Muscle of leg (tissue), 3 donors: ENCODE measurements at regions not wholly inside any gene's neighbourhood (a gene's known extent, or its start where the extent isn't known, plus 50 kb on each side); places are given as distances from the start of the nearest gene placed in this dataset.
"Not testable (repeated sequence)": the region's sequence is repeated elsewhere in the genome, so short reads cannot be mapped to it uniquely, and the experiment has no call there.

Experiments used
- DNase-seq: peaks from one replicate; pipeline ENCODE4 v3.0.0; 2013
- H3K27ac ChIP-seq: one replicate; pipeline ENCODE4 v1.5.1; 2013; ENCODE audit warnings: mild to moderate bottlenecking, low read length, control low read depth
- H3K27me3 ChIP-seq: one replicate; pipeline ENCODE4 v1.6.1; 2013; ENCODE audit warnings: low read length; ENCODE audit not compliant: control insufficient read depth, insufficient read depth
- H3K36me3 ChIP-seq: one replicate; pipeline ENCODE4 v1.6.1; 2013; ENCODE audit warnings: low read length; ENCODE audit not compliant: control insufficient read depth, insufficient read depth
- H3K4me1 ChIP-seq: one replicate; pipeline ENCODE4 v1.6.1; 2013; ENCODE audit warnings: low read length; ENCODE audit not compliant: control insufficient read depth, insufficient read depth
- H3K4me3 ChIP-seq: one replicate; pipeline ENCODE4 v1.5.1; 2013; ENCODE audit warnings: low read length, control low read depth
- H3K9me3 ChIP-seq: replicated peaks from 2 replicates; pipeline ENCODE4 v1.6.1; 2013; ENCODE audit warnings: low read depth, low read length; ENCODE audit not compliant: control insufficient read depth
- WGBS: methylation state at CpG from one replicate; pipeline ENCODE4 v1.1.5; 2013; ENCODE audit warnings: missing lambda C conversion rate; ENCODE audit not compliant: insufficient coverage; 5-methylcytosine and 5-hydroxymethylcytosine counted together

GRCh38 chr20:23141450-23142161 is 55.5 kb upstream of the CD93 start:
- Histone ChIP-seq H3K27me3 (no peaks in the 10 kb centered on the region), H3K4me3 (no peak overlapping the region), H3K36me3 (no peaks in the 10 kb centered on the region), H3K4me1 (peaks cover 58% of the 10 kb centered on the region), H3K9me3 (no peaks in the 10 kb centered on the region), H3K27ac (no peak overlapping the region)
- DNase-seq, result peak; percentile 56
- 61% methylated on average over 8 of the region's 10 CpGs for WGBS

- no peak overlapping the region for H3K27ac ChIP-seq
- 92% methylated on average over 5 of the region's 5 CpGs for WGBS
- peaks cover 60% of the 10 kb centered on the region for H3K4me1 ChIP-seq
- no peak for DNase-seq
- H3K4me3 ChIP-seq, result no peak overlapping the region
- no peaks in the 10 kb centered on the region for H3K9me3 ChIP-seq
- no peaks in the 10 kb centered on the region for H3K27me3 ChIP-seq
- no peaks in the 10 kb centered on the region for H3K36me3 ChIP-seq
Measured at GRCh38 chr20:23140991-23141390, 54.9 kb upstream of the CD93 start.

GRCh38 chr20:23139984-23140383 is 53.9 kb upstream of the CD93 start:
- H3K36me3 ChIP-seq, H3K4me3 ChIP-seq, H3K27me3 ChIP-seq, DNase-seq, H3K27ac ChIP-seq, H3K9me3 ChIP-seq: not testable (repeated sequence)
- H3K4me1 ChIP-seq, result peaks cover 54% of the 10 kb centered on the region
- no CpG with 5 or more reads among the region's 1 CpG for WGBS

GRCh38 chr20:23139524-23139923 is 53.4 kb upstream of the CD93 start:
- Histone ChIP-seq H3K4me1 (peaks cover 50% of the 10 kb centered on the region), H3K9me3 (no peaks in the 10 kb centered on the region), H3K36me3 (no peaks in the 10 kb centered on the region), H3K4me3 (no peak overlapping the region), H3K27me3 (no peaks in the 10 kb centered on the region), H3K27ac (no peak overlapping the region)
- no peak for DNase-seq
- WGBS, result 86% methylated on average over 6 of the region's 8 CpGs

- Histone ChIP-seq H3K9me3 (no peaks in the 10 kb centered on the region), H3K36me3 (no peaks in the 10 kb centered on the region), H3K4me1 (peaks cover 48% of the 10 kb centered on the region), H3K27me3 (no peaks in the 10 kb centered on the region), H3K4me3 (no peak overlapping the region), H3K27ac (no peak overlapping the region)
- 80% methylated on average over 1 of the region's 3 CpGs for WGBS
- DNase-seq, result no peak
Measured at GRCh38 chr20:23138682-23139081, 52.6 kb upstream of the CD93 start.

GRCh38 chr20:23138226-23138625 is 52.1 kb upstream of the CD93 start:
- Histone ChIP-seq H3K4me3 (no peak overlapping the region), H3K9me3 (no peaks in the 10 kb centered on the region), H3K27me3 (no peaks in the 10 kb centered on the region), H3K4me1 (peaks cover 52% of the 10 kb centered on the region), H3K27ac (no peak overlapping the region), H3K36me3 (no peaks in the 10 kb centered on the region)
- WGBS, result no CpG with 5 or more reads among the region's 3 CpGs
- no peak for DNase-seq

- H3K4me3 ChIP-seq, result no peak overlapping the region
- H3K36me3 ChIP-seq, result no peaks in the 10 kb centered on the region
- WGBS, result 78% methylated on average over 17 of the region's 20 CpGs
- H3K4me1 ChIP-seq, result peaks cover 56% of the 10 kb centered on the region
- H3K27ac ChIP-seq, result peak overlapping the region; percentile 40
- H3K27me3 ChIP-seq, result no peaks in the 10 kb centered on the region
- H3K9me3 ChIP-seq, result no peaks in the 10 kb centered on the region
- peak; percentile 80 for DNase-seq
Measured at GRCh38 chr20:23136893-23137745, 51.0 kb upstream of the CD93 start.

GRCh38 chr20:23135449-23136420 is 49.6 kb upstream of the CD93 start:
- Histone ChIP-seq H3K9me3 (no peaks in the 10 kb centered on the region), H3K27me3 (no peaks in the 10 kb centered on the region), H3K36me3 (no peaks in the 10 kb centered on the region), H3K4me3 (no peak overlapping the region), H3K27ac (peak overlapping the region; percentile 40), H3K4me1 (peaks cover 44% of the 10 kb centered on the region)
- no peak for DNase-seq
- 88% methylated on average over 5 of the region's 8 CpGs for WGBS
